Activated CD4-positive, alpha-beta T cell treated with anti-CD3 and anti-CD28 coated beads, Interleukin-2, amount 50 U/mL, for 24 hours (primary cell): ENCODE measurements at regions not wholly inside any gene's neighbourhood (a gene's known extent, or its start where the extent isn't known, plus 50 kb on each side); places are given as distances from the start of the nearest gene placed in this dataset.
"Not testable (repeated sequence)": the region's sequence is repeated elsewhere in the genome, so short reads cannot be mapped to it uniquely, and the experiment has no call there.

Experiments used
- DNase-seq, 2 donors: peaks; one replicate each; pipeline ENCODE4 v3.0.0-alpha.2; 2020; ENCODE audit warnings: low read depth in 1 of 2, low spot score in 1 of 2

- no peak for DNase-seq
Observed at GRCh38 chr1:222941425-222941824, 126.6 kb downstream of the DISP1 start.

GRCh38 chr1:222946436-222946835 lies 131.6 kb downstream of the DISP1 start:
- DNase-seq, result no peak

- no peak for DNase-seq
Observed at GRCh38 chr1:222948079-222948478, 133.2 kb downstream of the DISP1 start.

GRCh38 chr1:222950892-222951291 lies 136.1 kb downstream of the DISP1 start:
- no peak for DNase-seq

GRCh38 chr1:222953585-222953984 lies 138.7 kb downstream of the DISP1 start:
- DNase-seq, result no peak

- DNase-seq, result no peak
Observed at GRCh38 chr1:222955964-222956363, 141.1 kb downstream of the DISP1 start.

GRCh38 chr1:222956601-222957000 lies 141.8 kb downstream of the DISP1 start:
- DNase-seq, result no peak

GRCh38 chr1:222967466-222968240 lies 152.8 kb downstream of the DISP1 start:
- DNase-seq, result no peak

GRCh38 chr1:222970040-222970439 lies 155.2 kb downstream of the DISP1 start:
- DNase-seq, result no peak

GRCh38 chr1:222970711-222971110 lies 155.9 kb downstream of the DISP1 start:
- no peak for DNase-seq

- DNase-seq, result no peak
Observed at GRCh38 chr1:222971146-222971545, 156.3 kb downstream of the DISP1 start.

- no peak for DNase-seq
Observed at GRCh38 chr1:222973561-222973960, 158.7 kb downstream of the DISP1 start.

- DNase-seq, result no peak
Observed at GRCh38 chr1:222974496-222974895, 159.7 kb downstream of the DISP1 start.

GRCh38 chr1:222975472-222976122 lies 160.8 kb downstream of the DISP1 start:
- no peak for DNase-seq

- no peak for DNase-seq
Observed at GRCh38 chr1:222976453-222976852, 161.6 kb downstream of the DISP1 start.

GRCh38 chr1:222977294-222977693 lies 162.5 kb downstream of the DISP1 start:
- not testable (repeated sequence) for DNase-seq

- no peak for DNase-seq
Observed at GRCh38 chr1:222979561-222979960, 163.5 kb downstream of the TLR5 start.

- no peak for DNase-seq
Observed at GRCh38 chr1:222987674-222988076, 155.4 kb downstream of the TLR5 start.

GRCh38 chr1:222989443-222989842 lies 153.6 kb downstream of the TLR5 start:
- DNase-seq, result no peak

GRCh38 chr1:222991177-222991576 lies 151.9 kb downstream of the TLR5 start:
- DNase-seq, result no peak

- no peak for DNase-seq
Observed at GRCh38 chr1:222991908-222992307, 151.1 kb downstream of the TLR5 start.

- DNase-seq, result no peak
Observed at GRCh38 chr1:222994511-222995235, 148.4 kb downstream of the TLR5 start.
